ENCODE measurements at regions not wholly inside any gene's neighbourhood (a gene's known extent, or its start where the extent isn't known, plus 50 kb on each side); places are given as distances from the start of the nearest gene placed in this dataset.

GRCh38 chr3:87350367-87351199 lies 74.2 kb upstream of the POU1F1 start:
- DNase-seq (ENCODE audit: low spot score), result no peak

- no peak for DNase-seq (ENCODE audit: low spot score)
Observed at GRCh38 chr3:87349833-87350232, 73.4 kb upstream of the POU1F1 start.

GRCh38 chr3:87336761-87337160 lies 60.4 kb upstream of the POU1F1 start:
- DNase-seq (ENCODE audit: low spot score), result no peak

GRCh38 chr3:87335931-87336330 lies 59.5 kb upstream of the POU1F1 start:
- DNase-seq (ENCODE audit: low spot score), result no peak

- DNase-seq (ENCODE audit: low spot score), result no peak
Observed at GRCh38 chr3:87333393-87333892, 57.1 kb upstream of the POU1F1 start.

- no peak for DNase-seq (ENCODE audit: low spot score)
Observed at GRCh38 chr3:87332789-87333188, 56.4 kb upstream of the POU1F1 start.

GRCh38 chr3:87329065-87329464 lies 52.7 kb upstream of the POU1F1 start:
- no peak for DNase-seq (ENCODE audit: low spot score)
